Fibroblast of skin of scalp (primary cell): ENCODE measurements at regions not wholly inside any gene's neighbourhood (a gene's known extent, or its start where the extent isn't known, plus 50 kb on each side); places are given as distances from the start of the nearest gene placed in this dataset.

ENCODE experiments used
- DNase-seq: peaks from one replicate; pipeline ENCODE4 v3.0.0-alpha.2; 2013

- DNase-seq: no peak
Measured at GRCh38 chr9:1598270-1598669, 416.9 kb upstream of the SMARCA2 start.

GRCh38 chr9:1599961-1600360 lies 415.2 kb upstream of the SMARCA2 start:
- no peak for DNase-seq

GRCh38 chr9:1604942-1605560 lies 410.1 kb upstream of the SMARCA2 start:
- peak; percentile 42 for DNase-seq

- DNase-seq: no peak
Measured at GRCh38 chr9:1606253-1606652, 408.9 kb upstream of the SMARCA2 start.

- DNase-seq: no peak
Measured at GRCh38 chr9:1612886-1613285, 402.3 kb upstream of the SMARCA2 start.

- no peak for DNase-seq
Measured at GRCh38 chr9:1617419-1617818, 397.7 kb upstream of the SMARCA2 start.

GRCh38 chr9:1619915-1620710 lies 395.0 kb upstream of the SMARCA2 start:
- DNase-seq: peak; percentile 24

- no peak for DNase-seq
Measured at GRCh38 chr9:1637401-1637800, 377.7 kb upstream of the SMARCA2 start.

GRCh38 chr9:1639166-1639565 lies 376.0 kb upstream of the SMARCA2 start:
- no peak for DNase-seq

- DNase-seq: peak; percentile 60
Measured at GRCh38 chr9:1647776-1648175, 367.4 kb upstream of the SMARCA2 start.

GRCh38 chr9:1653282-1653681 lies 361.9 kb upstream of the SMARCA2 start:
- no peak for DNase-seq

- DNase-seq: no peak
Measured at GRCh38 chr9:1658661-1659362, 356.3 kb upstream of the SMARCA2 start.

GRCh38 chr9:1659363-1659690 lies 355.8 kb upstream of the SMARCA2 start:
- no peak for DNase-seq

- no peak for DNase-seq
Measured at GRCh38 chr9:1668441-1668840, 346.7 kb upstream of the SMARCA2 start.

GRCh38 chr9:1673300-1673699 lies 341.8 kb upstream of the SMARCA2 start:
- no peak for DNase-seq

GRCh38 chr9:1676771-1677170 lies 338.4 kb upstream of the SMARCA2 start:
- DNase-seq: no peak

- DNase-seq: no peak
Measured at GRCh38 chr9:1683951-1684350, 331.2 kb upstream of the SMARCA2 start.

GRCh38 chr9:1698991-1699390 lies 316.2 kb upstream of the SMARCA2 start:
- DNase-seq: no peak

GRCh38 chr9:1701113-1701512 lies 314.0 kb upstream of the SMARCA2 start:
- no peak for DNase-seq

GRCh38 chr9:1702701-1703100 lies 312.4 kb upstream of the SMARCA2 start:
- DNase-seq: no peak

GRCh38 chr9:1707291-1707690 lies 307.9 kb upstream of the SMARCA2 start:
- no peak for DNase-seq

GRCh38 chr9:1708219-1708618 lies 306.9 kb upstream of the SMARCA2 start:
- no peak for DNase-seq

- DNase-seq: peak; percentile 15
Measured at GRCh38 chr9:1709347-1709746, 305.8 kb upstream of the SMARCA2 start.
